PC-3 (cell line): ENCODE measurements at regions not wholly inside any gene's neighbourhood (a gene's known extent, or its start where the extent isn't known, plus 50 kb on each side); places are given as distances from the start of the nearest gene placed in this dataset.

Experiments used
- ATAC-seq: fragments of 200-7000 bp; cut with Tn5 transposase; 2 replicates; pipeline ENCODE4 v1.9.1; 2020; ENCODE audit warnings: mild to moderate bottlenecking, moderate library complexity
- BruUV-seq: library from RNA; stranded (reverse); fragments of 400-500 nt; replicated peaks from 2 replicates; lab custom pipeline; 2021; lab: Mats Ljungman, UMichigan
- CTCF ChIA-PET: fragments of 300-600 bp; sonication (Branson Sonifier 250); formaldehyde crosslinking; loops from one replicate; lab custom pipeline; 2022; ENCODE audit warnings: antibody characterized with exemption; lab: Charles Lee
- POLR2A ChIA-PET: fragments of 300-600 bp; sonication (Branson Sonifier 250); formaldehyde crosslinking; loops from one replicate; lab custom pipeline; 2022; ENCODE audit warnings: antibody characterized with exemption; ENCODE audit not compliant: unreplicated experiment; lab: Charles Lee
- DNase-seq: peaks from one replicate; pipeline ENCODE4 v3.0.0-alpha.2; 2015
- H2AFZ ChIP-seq: fragments of 300-600 bp; sonication (generic); 2 replicates; pipeline ENCODE4 v1.6.0; 2016; ENCODE audit warnings: antibody characterized with exemption, low read length
- H3F3A ChIP-seq: fragments of 300-600 bp; sonication (generic); one replicate; pipeline ENCODE4 v1.6.0; 2017; ENCODE audit warnings: antibody characterized with exemption, low read length, control low read depth, mild to moderate bottlenecking; ENCODE audit not compliant: unreplicated experiment
- H3K27ac ChIP-seq: fragments of 300-600 bp; sonication (generic); 2 replicates; pipeline ENCODE4 v1.5.1; 2016; ENCODE audit warnings: mild to moderate bottlenecking, low read length
- H3K27me3 ChIP-seq: fragments of 300-600 bp; sonication (generic); 2 replicates; pipeline ENCODE4 v1.6.1; 2016; ENCODE audit warnings: low read length, mixed read lengths
- H3K36me3 ChIP-seq: fragments of 300-600 bp; sonication (generic); 2 replicates; pipeline ENCODE4 v1.6.1; 2016; ENCODE audit warnings: low read depth, mixed run types, low read length, mixed read lengths
- H3K4me1 ChIP-seq: fragments of 300-600 bp; sonication (generic); 2 replicates; pipeline ENCODE4 v1.5.1; 2016; ENCODE audit warnings: low read length; ENCODE audit not compliant: insufficient read depth
- H3K4me2 ChIP-seq: fragments of 300-600 bp; sonication (generic); 2 replicates; pipeline ENCODE4 v1.6.0; 2016; ENCODE audit warnings: low read length
- H3K4me3 ChIP-seq: fragments of 300-600 bp; sonication (generic); 2 replicates; pipeline ENCODE4 v1.5.1; 2016; ENCODE audit warnings: mild to moderate bottlenecking, low read length, mixed read lengths
- H3K79me2 ChIP-seq: fragments of 300-600 bp; sonication (generic); 2 replicates; pipeline ENCODE4 v1.6.1; 2017; ENCODE audit warnings: low read length, mixed read lengths
- H3K9ac ChIP-seq: fragments of 300-600 bp; sonication (generic); 2 replicates; pipeline ENCODE4 v1.6.0; 2016; ENCODE audit warnings: mild to moderate bottlenecking, low read length
- H3K9me2 ChIP-seq: fragments of 300-600 bp; sonication (generic); replicated peaks from 2 replicates; pipeline ENCODE4 v1.6.1; 2016; ENCODE audit warnings: mixed run types, low read length, mixed read lengths
- H3K9me3 ChIP-seq: fragments of 300-600 bp; sonication (generic); 2 replicates; pipeline ENCODE4 v1.6.1; 2016; ENCODE audit warnings: low read length, mixed read lengths
- H4K20me1 ChIP-seq: fragments of 300-600 bp; sonication (generic); 2 replicates; pipeline ENCODE4 v1.6.1; 2016; ENCODE audit warnings: low read length, mixed read lengths
- CTCF ChIP-seq: fragments of 300-600 bp; sonication (generic); conservative IDR thresholded peaks from 2 replicates; pipeline ENCODE4 v1.5.1; 2017; ENCODE audit warnings: antibody characterized with exemption, low read depth, mild to moderate bottlenecking, low read length
- EZH2 ChIP-seq: fragments of 300-600 bp; sonication (generic); IDR thresholded peaks from one replicate; pipeline ENCODE4 v1.6.1; 2017; ENCODE audit warnings: antibody characterized with exemption, mild to moderate bottlenecking, low read length; ENCODE audit not compliant: unreplicated experiment
- EZH2phosphoT487 ChIP-seq: fragments of 300-600 bp; sonication (generic); IDR thresholded peaks from 2 replicates; pipeline ENCODE4 v1.6.1; 2018; ENCODE audit warnings: mild to moderate bottlenecking, antibody characterized with exemption, low read length, borderline replicate concordance
- intact Hi-C: fragments of 100-400 bp; cut with micrococcal nuclease; formaldehyde crosslinking; loops from 2 replicates; pipeline ENCODE4 v1.9.0; 2023

- H3K36me3 ChIP-seq, result no peaks in the 10 kb centered on the region
These were observed 89.8 kb upstream of the COL11A1 start for GRCh38 chr1:103198076-103198475.

GRCh38 chr1:103197216-103197615, 88.9 kb upstream of the COL11A1 start:
- Histone ChIP-seq H3K27me3 (peaks cover 17% of the 10 kb centered on the region), H2AFZ (no peak overlapping the region), H3K4me3 (no peak overlapping the region), H3K79me2 (no peaks in the 10 kb centered on the region), H3K4me1 (no peaks in the 10 kb centered on the region), H4K20me1 (no peaks in the 10 kb centered on the region), H3K36me3 (no peaks in the 10 kb centered on the region), H3K9me3 (no peaks in the 10 kb centered on the region), H3F3A (no peaks in the 10 kb centered on the region), H3K9me2 (no peaks in the 10 kb centered on the region), H3K9ac (no peak overlapping the region), H3K4me2 (no peak overlapping the region), H3K27ac (no peak overlapping the region)
- POLR2A ChIA-PET, result no interaction called here
- ATAC-seq (no peak), DNase-seq (no peak)
- TF ChIP-seq EZH2phosphoT487 (no peak), EZH2 (no peak), CTCF (no peak)
- intact Hi-C loops, result no loop called here
- no TSS peak for BruUV-seq
- CTCF ChIA-PET, result no interaction called here

More at GRCh38 chr1:103198076-103198475, 89.8 kb upstream of the COL11A1 start:
- CTCF ChIA-PET, result no interaction called here
- H3K9me3 ChIP-seq, result no peaks in the 10 kb centered on the region
- ATAC-seq (no peak), DNase-seq (no peak)
- BruUV-seq, result no TSS peak
- H3K4me2 ChIP-seq, result no peak overlapping the region
- intact Hi-C loops, result no loop called here
- no peak overlapping the region for H3K4me3 ChIP-seq
- no peak overlapping the region for H3K27ac ChIP-seq
- POLR2A ChIA-PET, result no interaction called here
- H3K9me2 ChIP-seq, result no peaks in the 10 kb centered on the region
- no peaks in the 10 kb centered on the region for H3K79me2 ChIP-seq
- peaks cover 17% of the 10 kb centered on the region for H3K27me3 ChIP-seq
- H3F3A ChIP-seq, result no peaks in the 10 kb centered on the region
- H4K20me1 ChIP-seq, result no peaks in the 10 kb centered on the region
- no peaks in the 10 kb centered on the region for H3K4me1 ChIP-seq
- H3K9ac ChIP-seq, result no peak overlapping the region
- H2AFZ ChIP-seq, result no peak overlapping the region
- TF ChIP-seq EZH2phosphoT487, result no peak
- no peak for TF ChIP-seq EZH2
- TF ChIP-seq CTCF, result no peak

- Histone ChIP-seq H3K79me2 (no peaks in the 10 kb centered on the region), H3K36me3 (no peaks in the 10 kb centered on the region), H3K27me3 (peaks cover 21% of the 10 kb centered on the region), H3K4me3 (no peak overlapping the region), H3K9me3 (no peaks in the 10 kb centered on the region), H3K4me1 (no peaks in the 10 kb centered on the region), H3K27ac (no peak overlapping the region), H3K9me2 (no peaks in the 10 kb centered on the region), H3K4me2 (no peak overlapping the region), H4K20me1 (no peaks in the 10 kb centered on the region), H2AFZ (no peak overlapping the region), H3K9ac (no peak overlapping the region), H3F3A (no peaks in the 10 kb centered on the region)
- TF ChIP-seq EZH2, result no peak
- TF ChIP-seq CTCF, result no peak
- TF ChIP-seq EZH2phosphoT487, result no peak
- ChIA-PET POLR2A (no interaction called here), CTCF (no interaction called here)
- no TSS peak for BruUV-seq
- ATAC-seq (no peak), DNase-seq (no peak)
- intact Hi-C loops, result no loop called here
These were observed 86.7 kb upstream of the COL11A1 start for GRCh38 chr1:103194984-103195383.
